HG02623 (cell line): ENCODE measurements at regions not wholly inside any gene's neighbourhood (a gene's known extent, or its start where the extent isn't known, plus 50 kb on each side); places are given as distances from the start of the nearest gene placed in this dataset.
"Not testable (repeated sequence)": the region's sequence is repeated elsewhere in the genome, so short reads cannot be mapped to it uniquely, and the experiment has no call there.

Source experiments
- ATAC-seq: cut with Tn5 transposase; IDR thresholded peaks from one replicate; pipeline ENCODE4 v1.9.1; 2021; ENCODE audit warnings: moderate library complexity; ENCODE audit not compliant: unreplicated experiment

GRCh38 chr4:28435314-28435713, 1574.7 kb downstream of the STIM2 start:
- no peak for ATAC-seq

GRCh38 chr4:28436191-28437080, 1575.8 kb downstream of the STIM2 start:
- no peak for ATAC-seq

GRCh38 chr4:28443371-28443770, 1582.7 kb downstream of the STIM2 start:
- no peak for ATAC-seq

DNA sequence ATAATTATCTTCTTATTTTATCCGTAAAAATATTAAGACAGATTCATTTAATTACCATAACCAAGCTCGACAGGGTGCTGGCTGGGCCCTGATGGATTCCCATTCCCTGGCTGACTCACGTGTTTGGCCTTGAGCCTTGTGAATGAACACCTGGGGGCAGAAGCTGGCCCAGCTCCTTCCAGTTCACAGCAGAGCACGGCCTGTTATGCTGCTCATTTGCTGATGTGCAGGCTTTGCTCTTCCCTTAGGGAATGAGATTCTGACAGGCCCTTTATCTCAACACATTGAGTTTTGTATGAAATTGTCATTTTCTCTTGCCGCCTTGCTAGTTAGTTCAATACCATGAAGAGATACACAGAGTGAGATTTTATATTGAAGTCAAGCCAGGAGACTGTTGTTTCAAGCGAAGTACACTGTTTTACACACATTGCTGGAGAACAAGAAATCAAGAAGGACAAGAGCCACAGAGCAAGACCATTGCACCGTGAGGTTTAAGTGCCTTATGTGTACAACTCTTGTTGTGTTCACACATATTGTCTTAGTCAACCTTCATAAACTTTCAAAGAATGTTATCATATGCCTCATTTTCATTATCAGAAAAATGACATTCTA, 1583.3 kb downstream of the STIM2 start:
- ATAC-seq, result no peak

DNA sequence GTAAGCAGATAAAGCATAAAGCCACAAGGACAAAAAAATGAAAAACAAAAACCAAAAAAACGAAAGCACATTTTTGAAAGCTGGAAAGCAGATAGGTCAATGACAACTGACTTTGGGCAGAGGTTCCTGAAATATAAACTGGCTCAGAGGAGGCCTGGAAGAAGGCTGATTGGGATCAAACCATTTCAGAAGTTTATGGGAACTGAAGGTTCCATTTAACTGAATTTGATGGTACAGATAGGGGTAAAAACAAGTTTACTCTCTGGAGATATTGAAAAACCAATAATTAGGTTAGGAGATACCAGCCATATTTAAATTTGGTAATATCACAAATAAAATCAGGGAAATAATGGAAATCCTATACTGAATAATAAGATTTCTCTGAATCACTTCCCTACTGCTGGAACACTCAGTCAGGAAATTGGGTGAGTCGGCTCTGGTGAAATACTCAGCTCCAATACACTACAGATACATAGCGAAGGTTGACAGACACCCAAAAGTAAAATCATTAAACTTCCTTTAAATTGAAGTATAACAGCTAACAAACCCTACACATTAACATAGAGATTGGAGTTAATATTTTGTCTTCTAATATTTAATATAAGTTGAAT, 1584.3 kb downstream of the STIM2 start:
- no peak for ATAC-seq

DNA sequence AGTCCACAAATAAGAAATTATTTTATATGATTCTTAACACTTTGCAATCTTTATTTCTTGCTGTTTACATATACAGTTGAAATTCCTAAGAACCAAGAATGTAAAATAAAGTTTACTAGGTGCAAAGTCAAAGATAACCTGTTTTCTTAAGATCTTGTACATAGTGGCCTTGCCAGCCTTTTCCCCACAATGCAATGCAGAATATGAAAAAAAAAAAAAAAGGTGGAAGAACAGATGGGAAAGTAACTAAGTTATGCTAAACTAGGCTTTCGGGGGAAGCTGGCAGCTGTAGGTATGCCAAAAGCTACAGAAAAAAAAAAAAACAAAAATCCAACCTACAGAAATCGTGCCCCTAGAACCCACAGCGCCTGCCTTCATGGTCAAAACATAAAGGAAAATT, 1588.4 kb downstream of the STIM2 start:
- no peak for ATAC-seq

- ATAC-seq, result no peak
Observed at GRCh38 chr4:28451346-28451745, 1590.7 kb downstream of the STIM2 start.

- ATAC-seq, result no peak
Observed at GRCh38 chr4:28462766-28463700, 1602.4 kb downstream of the STIM2 start.

GRCh38 chr4:28464823-28465222, 1604.2 kb downstream of the STIM2 start:
- no peak for ATAC-seq

DNA sequence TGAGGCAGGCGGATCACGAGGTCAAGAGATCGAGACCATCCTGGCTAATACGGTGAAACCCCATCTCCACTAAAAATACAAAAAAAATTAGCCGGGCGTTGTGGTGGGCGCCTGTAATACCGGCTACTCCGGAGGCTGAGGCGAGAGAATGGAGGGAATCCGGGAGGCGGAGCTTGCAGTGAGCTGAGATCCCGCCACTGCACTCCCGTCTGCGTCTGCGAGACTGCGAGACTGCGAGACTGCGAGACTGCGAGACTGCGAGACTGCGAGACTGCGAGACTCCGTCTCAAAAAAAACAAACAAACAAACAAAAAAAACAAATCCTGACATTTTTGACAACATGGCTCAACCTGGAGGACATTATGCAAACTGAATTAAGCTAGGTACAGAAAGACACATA, 1606.2 kb downstream of the STIM2 start:
- ATAC-seq, result not testable (repeated sequence)

- no peak for ATAC-seq
Observed at GRCh38 chr4:28469387-28469786, 1608.7 kb downstream of the STIM2 start.

DNA sequence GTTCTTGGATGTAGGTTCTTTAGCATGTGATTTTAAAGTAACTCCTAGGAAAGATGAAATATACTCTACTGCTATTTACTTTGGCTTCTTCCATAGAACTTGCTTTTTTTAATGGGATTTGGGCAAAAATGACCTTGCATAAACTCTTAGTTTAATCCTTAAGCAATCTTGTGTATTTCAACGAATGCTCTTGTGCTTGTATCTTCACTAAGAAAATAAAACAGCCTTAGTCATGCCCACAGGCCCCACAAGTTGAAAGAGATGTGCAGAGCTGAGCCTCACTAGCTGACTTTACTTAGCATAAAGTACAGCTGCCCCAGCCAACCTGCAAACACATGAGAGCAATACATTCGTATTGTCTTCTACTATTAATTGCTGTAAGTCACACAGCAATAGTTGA, 1609.2 kb downstream of the STIM2 start:
- no peak for ATAC-seq

- ATAC-seq, result no peak
Observed at GRCh38 chr4:28475381-28475780, 1614.7 kb downstream of the STIM2 start.

DNA sequence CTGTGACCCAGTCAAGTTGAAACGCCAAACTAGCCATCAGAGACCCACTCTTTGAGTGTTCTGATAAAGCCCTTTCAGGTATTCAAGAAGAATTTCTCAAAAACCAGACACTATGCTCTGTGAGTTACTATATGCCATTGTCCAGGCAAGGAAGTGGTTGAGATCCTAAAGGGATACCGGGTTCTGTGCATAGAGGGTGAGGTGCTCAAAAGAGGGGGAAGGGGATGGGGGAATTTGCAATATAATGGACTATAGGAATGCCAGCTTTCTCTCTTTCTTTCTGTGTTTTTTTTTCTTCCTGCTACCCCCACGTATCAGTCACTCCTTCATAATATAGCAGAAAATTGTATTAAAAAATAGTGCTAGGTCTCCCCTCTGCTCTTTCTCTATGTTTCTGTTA, 1619.0 kb downstream of the STIM2 start:
- ATAC-seq, result no peak

DNA sequence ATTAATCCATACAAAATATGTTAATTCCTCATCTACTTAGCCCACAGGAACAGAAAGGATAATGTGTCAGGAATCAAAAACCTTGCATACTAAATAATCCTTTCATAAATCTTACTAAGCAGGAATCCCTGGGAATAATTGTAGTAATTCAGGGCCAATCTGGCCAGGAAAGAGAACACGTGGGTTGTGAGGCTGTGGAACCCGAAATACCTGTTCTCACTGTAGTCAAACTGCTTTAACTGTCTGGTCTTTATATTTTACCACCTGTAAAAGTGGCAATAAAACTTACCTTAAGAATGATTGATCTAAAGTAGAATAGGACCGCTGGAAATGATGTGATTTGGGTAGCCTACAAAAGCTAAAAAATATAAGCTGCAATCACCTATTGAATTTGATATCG, 1620.9 kb downstream of the STIM2 start:
- ATAC-seq, result no peak

GRCh38 chr4:28482580-28483270, 1622.1 kb downstream of the STIM2 start:
- ATAC-seq, result no peak

GRCh38 chr4:28488021-28488420, 1627.4 kb downstream of the STIM2 start:
- no peak for ATAC-seq

DNA sequence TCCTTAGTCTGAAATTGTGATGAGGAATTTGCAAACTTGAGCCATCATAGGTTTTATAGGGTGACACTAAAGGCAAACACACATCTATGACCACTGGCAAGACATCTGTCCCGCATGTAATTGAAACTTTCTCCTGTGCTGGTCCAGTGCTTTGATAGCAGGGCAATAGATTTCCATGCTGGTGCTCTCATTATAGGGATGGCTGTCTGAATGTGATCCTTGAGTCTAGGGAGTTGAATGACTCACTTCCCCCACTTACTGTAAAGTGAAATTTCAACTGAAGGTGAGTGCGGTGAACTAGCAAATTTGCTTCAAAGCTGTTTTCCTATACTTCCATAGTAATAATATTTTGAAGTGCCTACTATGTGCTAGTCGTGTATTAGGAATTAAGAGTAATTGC, 1630.0 kb downstream of the STIM2 start:
- no peak for ATAC-seq

DNA sequence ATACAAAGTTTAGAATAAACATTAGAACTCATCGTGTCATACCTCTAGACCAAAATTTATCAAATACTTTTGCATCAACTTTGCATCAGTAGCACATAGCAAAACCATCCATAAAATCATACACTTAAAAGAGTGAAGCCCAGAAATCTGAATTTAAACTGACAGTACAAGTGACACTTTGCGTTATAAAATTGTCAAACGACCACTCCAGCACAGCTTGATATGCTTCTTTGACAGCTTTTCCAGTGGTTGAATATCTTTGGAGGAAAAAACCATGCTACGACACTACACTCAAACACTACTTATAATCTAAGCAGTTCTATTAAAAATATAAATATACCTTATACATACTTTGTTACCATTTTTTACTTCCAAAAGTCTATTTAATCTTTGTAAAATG, 1644.4 kb downstream of the STIM2 start:
- no peak for ATAC-seq

DNA sequence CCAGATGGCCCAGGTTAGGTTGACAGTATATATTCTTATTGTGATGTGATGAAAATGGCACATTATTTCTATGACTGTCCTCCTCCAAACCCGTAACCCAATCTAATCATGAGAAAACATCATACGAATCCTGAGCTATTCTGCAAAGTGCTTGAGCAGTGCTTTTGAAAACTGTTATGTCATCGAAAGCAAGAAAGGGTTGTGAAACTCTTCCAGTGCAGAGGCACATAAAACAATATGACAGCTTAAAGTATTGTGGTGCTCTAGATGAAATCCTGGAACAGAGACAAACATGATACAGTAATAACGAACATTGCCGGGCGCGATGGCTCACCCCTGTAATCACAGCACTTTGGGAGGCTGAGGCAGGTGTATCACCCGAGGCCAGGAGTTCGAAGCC, 1648.0 kb downstream of the STIM2 start:
- ATAC-seq, result no peak
